Neural cell (in vitro differentiated cells): ENCODE measurements at regions not wholly inside any gene's neighbourhood (a gene's known extent, or its start where the extent isn't known, plus 50 kb on each side); places are given as distances from the start of the nearest gene placed in this dataset.

Experiments
- H2AFZ ChIP-seq: fragments of 200-600, 300-800 bp; sonication (generic), shearing (Covaris generic); 2 replicates; pipeline ENCODE4 v1.6.0; 2014; ENCODE audit warnings: low read depth, mild to moderate bottlenecking, antibody characterized with exemption, low read length, moderate library complexity
- H3F3A ChIP-seq: fragments of 200-600 bp; shearing (Covaris generic); 2 replicates; pipeline ENCODE4 v1.6.1; 2016; ENCODE audit warnings: mild to moderate bottlenecking, moderate library complexity, mixed read lengths, antibody characterized with exemption, low read length; ENCODE audit not compliant: insufficient read depth, poor library complexity, severe bottlenecking
- H3K27ac ChIP-seq: fragments of 200-600, 300-800 bp; sonication (generic), shearing (Covaris generic); 2 replicates; pipeline ENCODE4 v1.5.1; 2014; ENCODE audit warnings: mild to moderate bottlenecking, low read length, moderate library complexity
- H3K27me3 ChIP-seq: fragments of 300-800, 200-600 bp; sonication (generic), shearing (Covaris generic); 2 replicates; pipeline ENCODE4 v1.6.0; 2014; ENCODE audit warnings: mild to moderate bottlenecking, low read depth, low read length, moderate library complexity; ENCODE audit not compliant: insufficient read depth
- H3K36me3 ChIP-seq: fragments of 300-800, 200-600 bp; sonication (generic), shearing (Covaris generic); 2 replicates; pipeline ENCODE4 v1.5.1; 2014; ENCODE audit warnings: mild to moderate bottlenecking, antibody characterized with exemption, low read length, moderate library complexity; ENCODE audit not compliant: insufficient read depth
- H3K4me2 ChIP-seq: fragments of 300-800, 200-600 bp; sonication (generic), shearing (Covaris generic); 2 replicates; pipeline ENCODE4 v1.6.0; 2014; ENCODE audit warnings: mild to moderate bottlenecking, low read length
- H3K4me3 ChIP-seq: fragments of 300-800, 200-600 bp; sonication (generic), shearing (Covaris generic); 2 replicates; pipeline ENCODE4 v1.5.1; 2014; ENCODE audit warnings: mild to moderate bottlenecking, low read length, moderate library complexity
- H3K79me2 ChIP-seq: fragments of 200-600 bp; shearing (Covaris generic); replicated peaks from 2 replicates; pipeline ENCODE4 v1.6.0; 2014; ENCODE audit warnings: mild to moderate bottlenecking, low read length, moderate library complexity; ENCODE audit not compliant: insufficient read depth
- H3K9ac ChIP-seq: fragments of 300-800, 200-600 bp; sonication (generic), shearing (Covaris generic); 2 replicates; pipeline ENCODE4 v1.6.1; 2016; ENCODE audit warnings: mild to moderate bottlenecking, low read length, mixed read lengths
- H3K9me2 ChIP-seq: fragments of 200-600 bp; shearing (Covaris generic); 2 replicates; pipeline ENCODE4 v1.6.1; 2016; ENCODE audit warnings: mild to moderate bottlenecking, low read length, mixed read lengths; ENCODE audit not compliant: insufficient read depth
- H3K9me3 ChIP-seq: fragments of 200-600, 300-800 bp; sonication (generic), shearing (Covaris generic); 2 replicates; pipeline ENCODE4 v1.6.1; 2016; ENCODE audit warnings: mild to moderate bottlenecking, mixed run types, low read length, moderate library complexity, mixed read lengths
- H4K20me1 ChIP-seq: fragments of 200-600 bp; shearing (Covaris generic); 2 replicates; pipeline ENCODE4 v1.6.1; 2016; ENCODE audit warnings: mild to moderate bottlenecking, mixed run types; ENCODE audit not compliant: insufficient read depth
- CTCF ChIP-seq: fragments of 450-650 bp; IDR thresholded peaks from 2 replicates; pipeline ENCODE4 v1.5.1; 2014; ENCODE audit warnings: antibody characterized with exemption, mild to moderate bottlenecking, moderate library complexity; ENCODE audit not compliant: poor library complexity, severe bottlenecking
- EP300 ChIP-seq: fragments of 450-650 bp; conservative IDR thresholded peaks from 2 replicates; pipeline ENCODE4 v1.6.1; 2014; ENCODE audit warnings: antibody characterized with exemption, mild to moderate bottlenecking, moderate library complexity; ENCODE audit not compliant: poor library complexity, severe bottlenecking
- EZH2 ChIP-seq: fragments of 200-600, 300-800 bp; shearing (Covaris generic), sonication (generic); IDR thresholded peaks from 2 replicates; pipeline ENCODE4 v1.6.1; 2014; ENCODE audit warnings: antibody characterized with exemption, low read length, borderline replicate concordance, mild to moderate bottlenecking; ENCODE audit not compliant: insufficient read depth, poor library complexity, severe bottlenecking
- MXI1 ChIP-seq: fragments of 450-650 bp; conservative IDR thresholded peaks from 2 replicates; pipeline ENCODE4 v1.6.1; 2014; ENCODE audit warnings: antibody characterized with exemption, mild to moderate bottlenecking; ENCODE audit not compliant: poor library complexity, severe bottlenecking
- POLR2AphosphoS5 ChIP-seq: IDR thresholded peaks from 2 replicates; pipeline ENCODE4 v1.6.1; 2012
- RAD21 ChIP-seq: fragments of 450-650 bp; conservative IDR thresholded peaks from 2 replicates; pipeline ENCODE4 v1.6.1; 2014; ENCODE audit warnings: antibody characterized with exemption, mild to moderate bottlenecking, moderate library complexity
- REST ChIP-seq: IDR thresholded peaks from 2 replicates; pipeline ENCODE4 v1.6.1; 2012; ENCODE audit warnings: borderline replicate concordance
- SMC3 ChIP-seq: fragments of 450-650 bp; conservative IDR thresholded peaks from 2 replicates; pipeline ENCODE4 v1.6.1; 2014; ENCODE audit warnings: antibody characterized with exemption, mild to moderate bottlenecking, moderate library complexity; ENCODE audit not compliant: poor library complexity
- TAF1 ChIP-seq: IDR thresholded peaks from 2 replicates; pipeline ENCODE4 v1.6.1; 2012; ENCODE audit warnings: low read depth

- H3K36me3 ChIP-seq: no peaks in the 10 kb centered on the region
- H3K9me3 ChIP-seq: no peaks in the 10 kb centered on the region
- no peak overlapping the region for H2AFZ ChIP-seq
These were observed 149.9 kb downstream of the CHRM3 start for GRCh38 chr1:239536165-239536849.

GRCh38 chr1:239537795-239538194 lies 151.4 kb downstream of the CHRM3 start:
- no peaks in the 10 kb centered on the region for H3F3A ChIP-seq
- no peaks in the 10 kb centered on the region for H3K9me3 ChIP-seq
- no peaks in the 10 kb centered on the region for H3K36me3 ChIP-seq
- no peaks in the 10 kb centered on the region for H3K27me3 ChIP-seq
- H3K4me3 ChIP-seq: no peak overlapping the region
- TF ChIP-seq RAD21 (no peak), CTCF (no peak), POLR2AphosphoS5 (no peak), REST (no peak), EP300 (no peak), SMC3 (no peak), TAF1 (no peak), EZH2 (no peak), MXI1 (no peak)
- no peak overlapping the region for H3K27ac ChIP-seq
- no peaks in the 10 kb centered on the region for H3K79me2 ChIP-seq
- H4K20me1 ChIP-seq: no peaks in the 10 kb centered on the region
- no peak overlapping the region for H3K9ac ChIP-seq
- H3K4me2 ChIP-seq: no peak overlapping the region
- H3K9me2 ChIP-seq: no peaks in the 10 kb centered on the region
- no peak overlapping the region for H2AFZ ChIP-seq

More at GRCh38 chr1:239536165-239536849, 149.9 kb downstream of the CHRM3 start:
- TF ChIP-seq EZH2 (no peak), MXI1 (no peak)
- H3K9me2 ChIP-seq: no peaks in the 10 kb centered on the region
- H3K79me2 ChIP-seq: no peaks in the 10 kb centered on the region
- H3K9ac ChIP-seq: no peak overlapping the region
- H4K20me1 ChIP-seq: no peaks in the 10 kb centered on the region
- H3K27me3 ChIP-seq: no peaks in the 10 kb centered on the region
- no peaks in the 10 kb centered on the region for H3F3A ChIP-seq
- H3K4me3 ChIP-seq: no peak overlapping the region
- H3K27ac ChIP-seq: no peak overlapping the region
- no peak overlapping the region for H3K4me2 ChIP-seq
